H9 (cell line): ENCODE measurements at regions not wholly inside any gene's neighbourhood (a gene's known extent, or its start where the extent isn't known, plus 50 kb on each side); places are given as distances from the start of the nearest gene placed in this dataset.

ENCODE experiments used
- DNase-seq: peaks from one replicate; pipeline ENCODE4 v3.0.0-alpha.2; 2017
- H2AFZ ChIP-seq: one replicate; pipeline ENCODE4 v1.6.1; 2013; ENCODE audit warnings: mild to moderate bottlenecking, low read length, control low read depth, moderate library complexity
- H2AK5ac ChIP-seq: 2 replicates; pipeline ENCODE4 v1.6.1; 2013; ENCODE audit warnings: low read length, control low read depth, mixed read lengths; ENCODE audit not compliant: insufficient read length
- H2BK120ac ChIP-seq: one replicate; pipeline ENCODE4 v1.6.1; 2013; ENCODE audit warnings: low read depth, mild to moderate bottlenecking, low read length, control low read depth, inconsistent platforms; ENCODE audit not compliant: poor library complexity, severe bottlenecking
- H2BK12ac ChIP-seq: 2 replicates; pipeline ENCODE4 v1.6.1; 2013; ENCODE audit warnings: low read length, control low read depth, mixed read lengths, low read depth; ENCODE audit not compliant: insufficient read length
- H2BK15ac ChIP-seq: 2 replicates; pipeline ENCODE4 v1.6.1; 2013; ENCODE audit warnings: low read depth, low read length, control low read depth
- H2BK20ac ChIP-seq: one replicate; pipeline ENCODE4 v1.6.1; 2013; ENCODE audit warnings: low read depth, mild to moderate bottlenecking, low read length, control low read depth, inconsistent platforms; ENCODE audit not compliant: poor library complexity, severe bottlenecking
- H2BK5ac ChIP-seq: 2 replicates; pipeline ENCODE4 v1.6.1; 2013; ENCODE audit warnings: low read length, control low read depth, mixed read lengths; ENCODE audit not compliant: insufficient read length
- H3K14ac ChIP-seq: 2 replicates; pipeline ENCODE4 v1.6.1; 2013; ENCODE audit warnings: low read length, control low read depth; ENCODE audit not compliant: insufficient read depth
- H3K18ac ChIP-seq: 2 replicates; pipeline ENCODE4 v1.6.1; 2013; ENCODE audit warnings: low read depth, mild to moderate bottlenecking, mixed read lengths, low read length, control low read depth; ENCODE audit not compliant: insufficient read length
- H3K23ac ChIP-seq: 2 replicates; pipeline ENCODE4 v1.6.1; 2013; ENCODE audit warnings: low read length, control low read depth, mixed read lengths, low read depth; ENCODE audit not compliant: insufficient read length
- H3K23me2 ChIP-seq: 2 replicates; pipeline ENCODE4 v1.6.1; 2013; ENCODE audit warnings: low read depth, mild to moderate bottlenecking, mixed read lengths, low read length, control low read depth; ENCODE audit not compliant: insufficient read length, poor library complexity, severe bottlenecking
- H3K27ac ChIP-seq: 2 replicates; pipeline ENCODE4 v1.5.1; 2013; ENCODE audit warnings: low read length, control low read depth, mixed read lengths, low read depth; ENCODE audit not compliant: insufficient read length
- H3K27me3 ChIP-seq: 2 replicates; pipeline ENCODE4 v1.6.1; 2013; ENCODE audit warnings: low read length, control low read depth, inconsistent platforms; ENCODE audit not compliant: insufficient read depth
- H3K4ac ChIP-seq: 2 replicates; pipeline ENCODE4 v1.6.1; 2013; ENCODE audit warnings: low read depth, mild to moderate bottlenecking, control low read depth, inconsistent platforms, low read length, moderate library complexity
- H3K4me1 ChIP-seq: 2 replicates; pipeline ENCODE4 v1.6.1; 2013; ENCODE audit warnings: low read length, control low read depth, inconsistent platforms; ENCODE audit not compliant: insufficient read depth
- H3K4me2 ChIP-seq: 2 replicates; pipeline ENCODE4 v1.6.1; 2013; ENCODE audit warnings: low read length, control low read depth, mixed read lengths; ENCODE audit not compliant: insufficient read length, insufficient read depth
- H3K56ac ChIP-seq: 2 replicates; pipeline ENCODE4 v1.6.1; 2013; ENCODE audit warnings: low read depth, mild to moderate bottlenecking, mixed read lengths, low read length, control low read depth; ENCODE audit not compliant: insufficient read length
- H3K79me1 ChIP-seq: 2 replicates; pipeline ENCODE4 v1.6.1; 2013; ENCODE audit warnings: low read depth, mild to moderate bottlenecking, moderate library complexity, low read length, control low read depth, inconsistent platforms; ENCODE audit not compliant: insufficient read depth, poor library complexity, severe bottlenecking
- H3K79me2 ChIP-seq: 2 replicates; pipeline ENCODE4 v1.6.1; 2013; ENCODE audit warnings: low read length, control low read depth, inconsistent platforms; ENCODE audit not compliant: insufficient read depth
- H3K9ac ChIP-seq: 2 replicates; pipeline ENCODE4 v1.6.1; 2013; ENCODE audit warnings: low read length, control low read depth, mixed read lengths; ENCODE audit not compliant: insufficient read length; ENCODE audit errors: extremely low read depth
- H3K9me3 ChIP-seq: one replicate; pipeline ENCODE4 v1.6.1; 2013; ENCODE audit warnings: low read depth, low read length, inconsistent platforms; ENCODE audit not compliant: control insufficient read depth
- H3T11ph ChIP-seq: one replicate; pipeline ENCODE4 v1.6.1; 2013; ENCODE audit warnings: mild to moderate bottlenecking, low read length, control low read depth, inconsistent platforms
- H4K20me1 ChIP-seq: one replicate; pipeline ENCODE4 v1.6.1; 2013; ENCODE audit not compliant: control insufficient read depth, insufficient read length, insufficient read depth
- H4K5ac ChIP-seq: 2 replicates; pipeline ENCODE4 v1.6.1; 2013; ENCODE audit warnings: low read depth, mild to moderate bottlenecking, mixed read lengths, low read length, control low read depth; ENCODE audit not compliant: insufficient read length
- H4K8ac ChIP-seq: replicated peaks from 2 replicates; pipeline ENCODE4 v1.6.1; 2013; ENCODE audit warnings: low read length, control low read depth, mixed read lengths, low read depth; ENCODE audit not compliant: insufficient read length
- H4K91ac ChIP-seq: 2 replicates; pipeline ENCODE4 v1.6.1; 2013; ENCODE audit warnings: low read depth, mild to moderate bottlenecking, moderate library complexity, mixed read lengths, low read length, control low read depth; ENCODE audit not compliant: insufficient read length
- H3K27ac Mint-ChIP-seq, 3 experiments: 2 replicates in 2 of 3; 3 replicates in 1 of 3; pipeline ENCODE4 v1.8.0; 2020 to 2021; ENCODE audit warnings: mixed read lengths in 3 of 3, mild to moderate bottlenecking in 1 of 3, moderate library complexity in 1 of 3
- H3K27me3 Mint-ChIP-seq: 2 replicates; pipeline ENCODE4 v1.8.0; 2021; ENCODE audit warnings: low read depth, mild to moderate bottlenecking, moderate library complexity, mixed read lengths
- H3K36me3 Mint-ChIP-seq, 3 experiments: 2 replicates in 2 of 3; 3 replicates in 1 of 3; pipeline ENCODE4 v1.8.0; 2020 to 2021; ENCODE audit warnings: low read depth in 3 of 3, mixed read lengths in 3 of 3; ENCODE audit not compliant: insufficient read depth in 1 of 3
- H3K4me1 Mint-ChIP-seq, 2 experiments: 2 replicates each; pipeline ENCODE4 v1.8.0; 2020; ENCODE audit warnings: mixed read lengths in 2 of 2
- H3K4me3 Mint-ChIP-seq, 2 experiments: 2 replicates in 1 of 2; 3 replicates in 1 of 2; pipeline ENCODE4 v1.8.0; 2020 to 2021; ENCODE audit warnings: mild to moderate bottlenecking in 2 of 2, mixed read lengths in 2 of 2, moderate library complexity in 1 of 2
- H3K9me3 Mint-ChIP-seq, 2 experiments: 2 replicates in 1 of 2; 3 replicates in 1 of 2; pipeline ENCODE4 v1.8.0; 2020; ENCODE audit warnings: mild to moderate bottlenecking in 2 of 2, mixed read lengths in 2 of 2, moderate library complexity in 1 of 2
- TF ChIP-seq, protein P1 (sequence below): fragments of 200-600 bp; sonication (generic); conservative IDR thresholded peaks from 3 replicates; pipeline ENCODE4 v1.8.0; 2021; ENCODE audit warnings: antibody characterized with exemption, mild to moderate bottlenecking

DNA sequence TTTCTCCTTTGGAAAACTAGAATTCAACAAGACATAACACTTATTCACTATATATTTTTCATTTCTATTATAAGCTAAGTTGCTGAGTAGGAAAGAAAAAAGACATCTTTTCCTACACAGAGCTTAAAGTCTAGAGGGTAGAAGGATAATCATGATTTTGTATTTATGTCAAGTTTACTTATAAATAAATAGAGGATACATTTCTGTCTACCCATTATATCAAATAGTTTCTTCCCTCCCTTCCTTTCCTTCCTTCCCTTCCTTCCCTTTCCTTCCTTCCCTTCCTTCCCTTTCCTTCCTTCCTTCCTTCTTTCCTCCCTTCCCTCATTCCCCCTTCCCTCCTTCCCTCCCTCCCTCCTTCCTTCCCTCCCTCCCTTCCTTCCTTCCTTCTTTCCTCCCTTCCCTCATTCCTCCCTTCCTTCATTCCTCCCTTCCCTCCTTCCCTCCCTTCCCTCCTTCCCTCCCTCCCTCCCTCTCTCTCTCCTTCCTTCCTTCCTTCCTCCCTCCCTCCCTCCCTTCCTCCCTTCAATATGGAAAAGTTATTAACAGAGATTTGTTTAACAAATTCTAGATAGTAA is 308.4 kb upstream of the COL3A1 start:
- H2AK5ac ChIP-seq, result no peak overlapping the region
- Mint-ChIP-seq H3K9me3 (no peaks in the 10 kb centered on the region), H3K27ac (no peak overlapping the region), H3K36me3 (no peaks in the 10 kb centered on the region), H3K4me3 (no peak overlapping the region), H3K27me3 (no peaks in the 10 kb centered on the region), H3K4me1 (peaks cover 4 to 5% of the 10 kb centered on the region in 2 experiments; a peak in 3 of 4 replicates)
- DNase-seq, result no peak
- H2BK12ac ChIP-seq, result no peak overlapping the region
- no peaks in the 10 kb centered on the region for H3K79me1 ChIP-seq
- no peak overlapping the region for H2BK5ac ChIP-seq
- H3K23ac ChIP-seq, result no peak overlapping the region
- no peak overlapping the region for H3K9ac ChIP-seq
- H2BK15ac ChIP-seq, result no peak overlapping the region
- no peaks in the 10 kb centered on the region for H3K27me3 ChIP-seq
- H4K91ac ChIP-seq, result no peak overlapping the region
- no peak overlapping the region for H3K4me2 ChIP-seq
- no peaks in the 10 kb centered on the region; the same call in 1 of the 2 replicates for H3K4me1 ChIP-seq
- no peak overlapping the region for H4K5ac ChIP-seq
- no peak overlapping the region for H4K8ac ChIP-seq
- no peak overlapping the region for H3K4ac ChIP-seq
- no peak overlapping the region for H3K56ac ChIP-seq
- no peak overlapping the region for H3T11ph ChIP-seq
- H3K27ac ChIP-seq, result no peak overlapping the region
- no peak overlapping the region for H3K18ac ChIP-seq
- H3K23me2 ChIP-seq, result no peaks in the 10 kb centered on the region
- no peak overlapping the region for H2AFZ ChIP-seq
- no peak overlapping the region for H3K14ac ChIP-seq
- H3K9me3 ChIP-seq, result no peaks in the 10 kb centered on the region
- H2BK20ac ChIP-seq, result no peak overlapping the region
- H3K79me2 ChIP-seq, result no peaks in the 10 kb centered on the region
- H2BK120ac ChIP-seq, result no peak overlapping the region
- TF ChIP-seq, protein P1, sequence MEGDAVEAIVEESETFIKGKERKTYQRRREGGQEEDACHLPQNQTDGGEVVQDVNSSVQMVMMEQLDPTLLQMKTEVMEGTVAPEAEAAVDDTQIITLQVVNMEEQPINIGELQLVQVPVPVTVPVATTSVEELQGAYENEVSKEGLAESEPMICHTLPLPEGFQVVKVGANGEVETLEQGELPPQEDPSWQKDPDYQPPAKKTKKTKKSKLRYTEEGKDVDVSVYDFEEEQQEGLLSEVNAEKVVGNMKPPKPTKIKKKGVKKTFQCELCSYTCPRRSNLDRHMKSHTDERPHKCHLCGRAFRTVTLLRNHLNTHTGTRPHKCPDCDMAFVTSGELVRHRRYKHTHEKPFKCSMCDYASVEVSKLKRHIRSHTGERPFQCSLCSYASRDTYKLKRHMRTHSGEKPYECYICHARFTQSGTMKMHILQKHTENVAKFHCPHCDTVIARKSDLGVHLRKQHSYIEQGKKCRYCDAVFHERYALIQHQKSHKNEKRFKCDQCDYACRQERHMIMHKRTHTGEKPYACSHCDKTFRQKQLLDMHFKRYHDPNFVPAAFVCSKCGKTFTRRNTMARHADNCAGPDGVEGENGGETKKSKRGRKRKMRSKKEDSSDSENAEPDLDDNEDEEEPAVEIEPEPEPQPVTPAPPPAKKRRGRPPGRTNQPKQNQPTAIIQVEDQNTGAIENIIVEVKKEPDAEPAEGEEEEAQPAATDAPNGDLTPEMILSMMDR, result no peak
- H4K20me1 ChIP-seq, result no peaks in the 10 kb centered on the region
